Upper lobe of left lung (tissue), 6 donors: ENCODE measurements at regions not wholly inside any gene's neighbourhood (a gene's known extent, or its start where the extent isn't known, plus 50 kb on each side); places are given as distances from the start of the nearest gene placed in this dataset.

ENCODE experiments used
- ATAC-seq, 2 donors: fragments of 200-7000 bp; cut with Tn5 transposase; one replicate each; pipeline ENCODE4 v1.9.1; 2022; ENCODE audit warnings: mild to moderate bottlenecking in 2 of 2, moderate library complexity in 2 of 2; ENCODE audit not compliant: low FRiP score in 2 of 2
- DNase-seq, 2 donors: peaks; one replicate each; pipeline ENCODE4 v3.0.0-alpha.2; 2019 to 2020
- H3K27ac ChIP-seq, 4 donors: fragments of 200-600 bp; sonication (generic); one replicate each; pipeline ENCODE4 v1.5.1; 2016 to 2019
- H3K27me3 ChIP-seq, 4 donors: fragments of 200-600 bp; sonication (generic); one replicate each; pipeline ENCODE4 v1.5.1; 2017 to 2019
- H3K36me3 ChIP-seq, 4 donors: fragments of 200-600 bp; sonication (generic); one replicate each; pipeline ENCODE4 v1.5.1; 2016 to 2019
- H3K4me1 ChIP-seq, 4 donors: fragments of 200-600 bp; sonication (generic); one replicate each; pipeline ENCODE4 v1.5.1; 2018 to 2019
- H3K4me3 ChIP-seq, 4 donors: fragments of 200-600 bp; sonication (generic); one replicate each; pipeline ENCODE4 v1.5.1; 2017 to 2019; ENCODE audit warnings: mild to moderate bottlenecking in 2 of 4, moderate library complexity in 1 of 4
- H3K9me3 ChIP-seq, 4 donors: fragments of 200-600 bp; sonication (generic); one replicate each; pipeline ENCODE4 v1.5.1; 2018 to 2019
- CTCF ChIP-seq, 6 experiments: fragments of 450-650 bp in 4 of 6; fragments of 200-600 bp in 2 of 6; sonication (generic) in 2 of 6; IDR thresholded peaks; one replicate each; pipeline ENCODE4 v1.5.1; 2016 to 2019; ENCODE audit warnings: antibody characterized with exemption in 6 of 6
- EP300 ChIP-seq, 4 donors: sonication (generic); formaldehyde crosslinking; IDR thresholded peaks; one replicate each; pipeline ENCODE4 v1.5.1; 2017; ENCODE audit warnings: antibody characterized with exemption in 4 of 4, control low read depth in 2 of 4
- POLR2A ChIP-seq, 4 donors: fragments of 450-650 bp; IDR thresholded peaks; one replicate each; pipeline ENCODE4 v1.5.1; 2016 to 2017; ENCODE audit warnings: antibody characterized with exemption in 4 of 4, mild to moderate bottlenecking in 2 of 4
- POLR2AphosphoS5 ChIP-seq, 2 donors: sonication (generic); formaldehyde crosslinking; IDR thresholded peaks; one replicate each; pipeline ENCODE4 v1.5.1; 2017; ENCODE audit warnings: antibody characterized with exemption in 2 of 2
- WGBS, 2 donors: methylation state at CpG; one replicate each; pipeline ENCODE4 v1.1.5; 2017 to 2018; 5-methylcytosine and 5-hydroxymethylcytosine counted together
- donor health status: DM: no; HTN: no; CAD: no; lungs with moderate emphysema.
- donor health status: DM: no; HTN: yes; CAD: no; lungs with severe emphysema.

GRCh38 chr20:52025938-52026337 is 165.6 kb downstream of the ZFP64 start:
- WGBS, 2 donors = 57% methylated on average over 3 of the region's 3 CpGs
- H3K4me1 ChIP-seq = no peaks in the 10 kb centered on the region
- H3K4me3 ChIP-seq = no peak overlapping the region
- no peaks in the 10 kb centered on the region for H3K27me3 ChIP-seq
- DNase-seq (no peak), ATAC-seq (no peak)
- no peaks in the 10 kb centered on the region for H3K9me3 ChIP-seq
- TF ChIP-seq CTCF (IDR thresholded peaks at IDR 0.05) (no peak), EP300 (IDR thresholded peaks at IDR 0.05) (no peak), POLR2A (IDR thresholded peaks at IDR 0.05) (no peak), POLR2AphosphoS5 (IDR thresholded peaks at IDR 0.05) (no peak)
- H3K36me3 ChIP-seq = no peaks in the 10 kb centered on the region
- H3K27ac ChIP-seq = no peak overlapping the region

GRCh38 chr20:52019313-52019712 is 172.3 kb downstream of the ZFP64 start:
- WGBS, 2 donors = 79 to 98% methylated on average over 3 of the region's 3 CpGs
- H3K4me1 ChIP-seq = no peaks in the 10 kb centered on the region
- H3K9me3 ChIP-seq = no peaks in the 10 kb centered on the region
- H3K36me3 ChIP-seq = no peaks in the 10 kb centered on the region
- no peak for TF ChIP-seq POLR2A (IDR thresholded peaks at IDR 0.05)
- TF ChIP-seq CTCF (IDR thresholded peaks at IDR 0.05) = no peak
- TF ChIP-seq EP300 (IDR thresholded peaks at IDR 0.05) = no peak
- no peak for TF ChIP-seq POLR2AphosphoS5 (IDR thresholded peaks at IDR 0.05)
- H3K27ac ChIP-seq = no peak overlapping the region
- H3K4me3 ChIP-seq = no peak overlapping the region
- DNase-seq = no peak
- H3K27me3 ChIP-seq = no peaks in the 10 kb centered on the region
- ATAC-seq = no peak

- ATAC-seq (no peak), DNase-seq (no peak)
- TF ChIP-seq POLR2AphosphoS5 (IDR thresholded peaks at IDR 0.05) = no peak
- no peak for TF ChIP-seq CTCF (IDR thresholded peaks at IDR 0.05)
- no peak for TF ChIP-seq POLR2A (IDR thresholded peaks at IDR 0.05)
- TF ChIP-seq EP300 (IDR thresholded peaks at IDR 0.05) = no peak
- Histone ChIP-seq H3K36me3 (no peaks in the 10 kb centered on the region), H3K4me1 (no peaks in the 10 kb centered on the region), H3K27ac (no peak overlapping the region), H3K27me3 (no peaks in the 10 kb centered on the region), H3K4me3 (no peak overlapping the region), H3K9me3 (no peaks in the 10 kb centered on the region)
- 94 to 95% methylated on average over 6 of the region's 6 CpGs for WGBS, 2 donors
Observed at GRCh38 chr20:52017669-52018317, 173.8 kb downstream of the ZFP64 start.

GRCh38 chr20:52016022-52016421 is 175.6 kb downstream of the ZFP64 start:
- Histone ChIP-seq H3K27ac (no peak overlapping the region), H3K9me3 (peaks cover 0 to 4% (median 3%) of the 10 kb centered on the region in 4 donors), H3K4me3 (no peak overlapping the region), H3K4me1 (no peaks in the 10 kb centered on the region), H3K36me3 (no peaks in the 10 kb centered on the region), H3K27me3 (no peaks in the 10 kb centered on the region)
- TF ChIP-seq EP300 (IDR thresholded peaks at IDR 0.05) = no peak
- no peak for TF ChIP-seq POLR2AphosphoS5 (IDR thresholded peaks at IDR 0.05)
- no peak for TF ChIP-seq CTCF (IDR thresholded peaks at IDR 0.05)
- no peak for TF ChIP-seq POLR2A (IDR thresholded peaks at IDR 0.05)
- ATAC-seq (no peak), DNase-seq (no peak)
- WGBS, 2 donors = 88 to 89% methylated on average over 4 to 5 of the region's 5 CpGs

GRCh38 chr20:52015155-52015554 is 176.4 kb downstream of the ZFP64 start:
- Histone ChIP-seq H3K36me3 (no peaks in the 10 kb centered on the region), H3K27me3 (no peaks in the 10 kb centered on the region), H3K27ac (no peak overlapping the region), H3K4me3 (no peak overlapping the region), H3K4me1 (no peaks in the 10 kb centered on the region), H3K9me3 (peaks cover 0 to 12% (median 11%) of the 10 kb centered on the region in 4 donors)
- ATAC-seq (no peak), DNase-seq (no peak)
- WGBS, 2 donors = 82 to 84% methylated on average over 5 of the region's 5 CpGs
- TF ChIP-seq EP300 (IDR thresholded peaks at IDR 0.05) (no peak), CTCF (IDR thresholded peaks at IDR 0.05) (no peak), POLR2A (IDR thresholded peaks at IDR 0.05) (no peak), POLR2AphosphoS5 (IDR thresholded peaks at IDR 0.05) (no peak)
